ENCODE measurements at regions not wholly inside any gene's neighbourhood (a gene's known extent, or its start where the extent isn't known, plus 50 kb on each side); places are given as distances from the start of the nearest gene placed in this dataset.
"Not testable (repeated sequence)": the region's sequence is repeated elsewhere in the genome, so short reads cannot be mapped to it uniquely, and the experiment has no call there.

- no peak for DNase-seq
Measured at GRCh38 chr7:155377838-155378579, 79.9 kb upstream of the EN2 start.

- DNase-seq, result no peak
Measured at GRCh38 chr7:155378580-155378934, 79.4 kb upstream of the EN2 start.

- DNase-seq, result no peak
Measured at GRCh38 chr7:155378959-155379871, 78.7 kb upstream of the EN2 start.

GRCh38 chr7:155380221-155380861, 77.6 kb upstream of the EN2 start:
- DNase-seq, result peak; percentile 64

GRCh38 chr7:155380976-155381851, 76.7 kb upstream of the EN2 start:
- DNase-seq, result no peak

GRCh38 chr7:155381852-155382801, 75.8 kb upstream of the EN2 start:
- no peak for DNase-seq

GRCh38 chr7:155382802-155383171, 75.1 kb upstream of the EN2 start:
- DNase-seq, result no peak

GRCh38 chr7:155383756-155384491, 74.0 kb upstream of the EN2 start:
- no peak for DNase-seq

GRCh38 chr7:155384751-155385150, 73.2 kb upstream of the EN2 start:
- no peak for DNase-seq

GRCh38 chr7:155385182-155385581, 72.7 kb upstream of the EN2 start:
- not testable (repeated sequence) for DNase-seq

GRCh38 chr7:155386608-155387007, 71.3 kb upstream of the EN2 start:
- no peak for DNase-seq

- no peak for DNase-seq
Measured at GRCh38 chr7:155387066-155387620, 70.8 kb upstream of the EN2 start.

- no peak for DNase-seq
Measured at GRCh38 chr7:155388561-155388960, 69.4 kb upstream of the EN2 start.

- DNase-seq, result no peak
Measured at GRCh38 chr7:155391414-155391813, 66.5 kb upstream of the EN2 start.

GRCh38 chr7:155392726-155393570, 65.0 kb upstream of the EN2 start:
- DNase-seq, result no peak

GRCh38 chr7:155394413-155394812, 63.5 kb upstream of the EN2 start:
- DNase-seq, result no peak

- DNase-seq, result no peak
Measured at GRCh38 chr7:155395176-155395797, 62.6 kb upstream of the EN2 start.

GRCh38 chr7:155396661-155397060, 61.3 kb upstream of the EN2 start:
- no peak for DNase-seq
